Dermis microvascular lymphatic vessel endothelial cell (primary cell): ENCODE measurements at regions not wholly inside any gene's neighbourhood (a gene's known extent, or its start where the extent isn't known, plus 50 kb on each side); places are given as distances from the start of the nearest gene placed in this dataset.
A peak's percentile ranks its signal among the peaks of the same experiment; 100 is the strongest.

Source experiments
- DNase-seq, 2 donors: peaks; one replicate each; pipeline versions ENCODE4 v3.0.0 to v3.0.0-alpha.2; 2010; ENCODE audit warnings: low read depth in 2 of 2

- no peak for DNase-seq
Measured at GRCh38 chr5:135205632-135206349, 171.8 kb upstream of the PITX1 start.

- DNase-seq = no peak
Measured at GRCh38 chr5:135204151-135204600, 170.1 kb upstream of the PITX1 start.

- DNase-seq = no peak
Measured at GRCh38 chr5:135203593-135204036, 169.6 kb upstream of the PITX1 start.

- no peak for DNase-seq
Measured at GRCh38 chr5:135203019-135203418, 169.0 kb upstream of the PITX1 start.

DNA sequence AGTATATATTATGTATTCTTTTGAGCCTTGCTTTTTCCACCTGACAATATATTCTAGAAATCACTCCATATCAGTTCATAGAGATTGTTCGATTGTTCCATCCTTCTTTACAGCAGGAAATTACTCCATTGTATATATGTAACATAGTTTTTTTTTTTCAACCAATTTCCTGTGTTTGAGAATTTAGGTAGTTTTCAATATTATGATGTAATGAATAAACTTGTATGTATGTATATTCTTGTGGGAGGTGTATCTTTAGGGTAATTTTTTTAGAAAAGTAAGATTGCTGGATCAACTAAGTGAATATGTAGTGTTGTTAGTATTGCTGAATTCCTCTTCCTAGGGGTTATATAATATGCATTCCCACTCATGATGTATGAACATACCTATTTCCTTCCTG lies 165.9 kb upstream of the PITX1 start:
- no peak for DNase-seq

DNA sequence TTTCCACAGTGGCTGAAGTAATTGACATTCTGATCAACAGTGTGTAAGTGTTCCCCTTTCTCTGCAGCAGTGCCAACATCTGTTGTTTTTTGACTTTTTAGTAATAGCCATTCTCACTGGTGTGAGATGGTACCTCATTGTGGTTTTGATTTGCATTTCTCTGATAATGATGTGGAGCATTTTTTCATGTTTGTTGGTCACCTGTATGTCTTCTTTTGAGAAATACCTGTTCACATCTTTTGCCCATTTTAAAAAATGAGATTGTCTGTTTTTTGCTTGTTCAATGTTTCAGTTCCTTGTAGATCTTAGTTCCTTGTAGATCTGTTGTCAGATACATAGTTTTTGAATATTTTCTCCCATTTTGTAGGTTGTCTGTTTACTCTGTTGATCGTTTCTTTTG lies 162.5 kb upstream of the PITX1 start:
- no peak for DNase-seq

DNA sequence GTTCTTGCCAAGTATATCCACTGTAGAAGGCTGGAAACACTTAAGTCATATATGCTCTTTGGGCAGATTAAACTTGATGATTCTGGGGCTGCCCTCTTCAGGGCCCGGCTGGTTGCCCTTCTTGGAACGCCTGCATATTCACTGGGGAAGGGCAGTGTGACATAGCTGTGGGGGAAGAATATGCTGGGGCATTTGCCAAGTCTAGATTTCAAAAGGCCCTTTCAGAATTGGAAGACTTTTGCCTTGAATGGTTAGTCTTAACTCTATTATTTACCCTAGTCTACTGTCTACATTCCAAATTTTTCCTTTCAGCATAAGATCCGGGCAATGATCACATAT lies 161.2 kb upstream of the PITX1 start:
- DNase-seq = no peak

- no peak for DNase-seq
Measured at GRCh38 chr5:135194573-135195269, 160.7 kb upstream of the PITX1 start.

- no peak for DNase-seq
Measured at GRCh38 chr5:135194126-135194488, 160.1 kb upstream of the PITX1 start.

DNA sequence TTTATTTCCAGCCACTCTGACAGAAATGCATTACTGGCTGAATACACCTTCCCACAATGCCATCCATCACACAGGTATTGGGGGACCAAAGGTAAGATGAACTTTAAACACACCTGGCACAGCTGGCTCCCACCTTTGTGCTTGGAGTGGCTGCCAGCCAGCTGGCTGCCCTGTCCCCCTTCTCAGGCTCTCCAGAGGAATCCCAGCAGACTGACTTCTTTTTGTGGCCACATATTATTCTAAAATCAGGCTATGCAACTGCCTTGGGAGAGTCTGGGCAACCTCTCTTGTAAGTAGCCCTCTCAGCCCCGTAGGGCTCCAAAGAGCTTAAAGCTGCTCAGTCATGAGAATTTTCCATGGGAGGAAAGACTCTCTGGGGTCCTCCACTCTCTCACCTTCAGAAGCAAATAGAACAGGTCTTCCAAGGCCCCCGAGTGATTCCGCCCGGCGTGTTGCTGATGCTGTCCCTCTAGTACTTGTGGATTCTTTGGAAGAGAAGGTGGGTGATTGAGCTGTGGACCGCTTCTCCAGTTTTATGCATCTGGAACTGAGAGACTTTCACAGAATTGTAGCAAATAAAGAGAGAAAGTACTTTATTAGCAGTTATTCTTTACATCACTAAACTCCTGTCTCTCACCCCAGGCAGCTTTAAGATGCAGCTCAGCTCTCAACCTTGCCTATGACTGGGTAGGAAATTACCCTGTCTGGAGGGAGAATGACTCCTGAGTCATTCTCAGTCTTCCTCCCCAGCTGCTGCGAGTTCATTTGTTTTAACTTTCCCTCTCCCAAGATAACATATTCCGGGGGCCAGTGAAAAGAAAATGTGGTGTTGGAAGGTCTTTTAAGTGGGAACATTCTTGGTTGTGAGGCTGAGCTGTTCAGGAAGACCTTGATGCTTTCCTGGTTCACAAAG lies 159.4 kb upstream of the PITX1 start:
- DNase-seq = peak in 1 of 2 donors; percentile 40

DNA sequence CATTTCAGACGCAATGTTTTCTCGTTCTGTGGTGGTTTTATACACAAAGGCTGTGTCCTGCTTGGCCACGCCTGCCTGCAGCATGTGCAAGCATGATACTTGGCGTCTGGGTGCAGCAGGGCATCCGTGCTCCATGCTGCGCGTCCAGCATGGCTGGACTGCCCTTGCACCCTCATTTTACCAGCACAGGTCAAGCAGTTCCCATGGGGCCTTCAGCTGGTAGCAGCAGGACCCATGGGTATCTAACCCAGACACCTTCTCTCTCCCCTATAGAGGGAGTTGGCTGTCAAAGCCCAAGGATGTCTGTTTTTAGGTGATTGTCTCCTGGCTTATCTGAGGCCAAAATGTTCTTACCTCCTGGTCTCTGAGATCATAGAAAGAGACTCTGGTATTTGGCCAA lies 158.3 kb upstream of the PITX1 start:
- no peak for DNase-seq

- DNase-seq = peak; percentile 34 to 72
Measured at GRCh38 chr5:135191084-135191826, 157.2 kb upstream of the PITX1 start.

GRCh38 chr5:135190416-135191083 lies 156.5 kb upstream of the PITX1 start:
- DNase-seq = no peak

GRCh38 chr5:135189024-135189423 lies 155.0 kb upstream of the PITX1 start:
- DNase-seq = no peak

DNA sequence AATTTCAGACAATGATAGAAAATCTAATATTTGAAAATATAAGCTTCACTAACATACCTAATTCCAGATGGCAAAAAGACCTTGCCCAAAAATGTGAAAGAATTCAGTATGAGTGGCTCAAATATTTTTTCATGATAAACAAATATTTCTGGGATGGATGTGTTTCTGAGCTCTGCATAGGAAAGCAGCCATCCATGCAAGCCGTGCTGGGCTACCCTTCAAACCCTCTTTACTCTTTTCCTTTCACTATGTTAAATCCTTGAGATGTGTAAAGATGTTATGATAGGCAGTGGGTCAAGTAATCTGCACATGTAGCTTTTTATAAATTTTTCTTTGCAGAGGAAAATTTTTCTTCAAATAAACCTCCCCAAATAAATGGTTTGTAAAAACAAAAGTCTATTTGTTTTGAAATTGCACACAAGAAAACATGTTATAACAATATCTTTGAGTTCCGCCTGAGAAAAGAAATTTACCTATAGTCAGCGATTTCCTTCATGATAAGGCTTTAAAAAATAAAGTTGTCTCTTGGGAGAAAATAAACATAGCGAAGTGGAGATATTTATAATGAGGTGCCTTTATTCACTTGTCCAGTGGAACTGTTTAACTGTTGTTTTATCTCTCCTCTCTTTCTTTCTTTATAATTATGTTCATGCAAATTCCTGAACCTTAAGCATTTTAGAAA lies 154.3 kb upstream of the PITX1 start:
- DNase-seq = no peak

- DNase-seq = no peak
Measured at GRCh38 chr5:135186662-135187522, 152.9 kb upstream of the PITX1 start.

- DNase-seq = no peak
Measured at GRCh38 chr5:135185481-135186065, 151.5 kb upstream of the PITX1 start.

GRCh38 chr5:135184646-135185045 lies 150.6 kb upstream of the PITX1 start:
- no peak for DNase-seq

GRCh38 chr5:135183464-135183863 lies 149.4 kb upstream of the PITX1 start:
- DNase-seq = no peak
